Left ventricle myocardium superior (tissue), 1 donor: ENCODE measurements at regions not wholly inside any gene's neighbourhood (a gene's known extent, or its start where the extent isn't known, plus 50 kb on each side); places are given as distances from the start of the nearest gene placed in this dataset.

ENCODE experiments used
- ATAC-seq: fragments of 200-7000 bp; cut with Tn5 transposase; one replicate; pipeline ENCODE4 v1.9.1; 2020; ENCODE audit warnings: mild to moderate bottlenecking, moderate library complexity
- DNase-seq: peaks from one replicate; pipeline ENCODE4 v3.0.0-alpha.2; 2020
- intact Hi-C: fragments of 100-400 bp; cut with micrococcal nuclease; formaldehyde crosslinking; loops from one replicate; pipeline ENCODE4 v1.11.0; 2022
- donor health status: DM: no; HTN: yes; CAD: no; lungs with severe emphysema.

DNA sequence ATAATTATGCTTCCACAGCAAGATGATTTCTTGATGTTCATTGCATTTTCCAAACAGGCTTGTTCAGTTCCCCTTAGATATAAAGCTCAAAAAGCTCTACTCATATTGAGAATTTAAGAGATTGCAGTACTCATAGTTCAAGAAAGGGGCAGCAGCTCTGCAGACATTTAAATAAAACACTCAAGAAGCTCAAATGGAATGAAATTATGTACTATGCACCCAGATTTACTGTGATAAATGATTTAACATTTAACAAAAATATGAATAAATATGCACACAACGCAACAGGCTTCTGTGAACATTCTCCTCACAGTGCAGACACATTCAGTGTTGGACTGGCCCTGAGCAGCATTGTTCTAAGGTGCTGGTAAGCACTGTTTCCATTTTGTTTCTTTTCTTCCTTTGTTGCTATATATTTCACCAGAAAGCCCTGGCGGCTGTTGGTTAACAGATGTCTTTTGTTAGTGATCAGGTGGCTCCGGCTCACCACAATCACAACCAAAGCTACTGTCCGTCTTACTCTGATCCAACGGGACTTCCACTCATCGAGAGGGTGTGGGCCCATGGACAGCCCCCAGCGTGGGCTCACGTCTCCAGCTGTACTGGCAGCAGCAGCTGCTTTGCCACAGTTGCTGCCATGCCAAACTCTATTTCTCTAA, 1440.3 kb downstream of the NCAM2 start:
- DNase-seq (no peak), ATAC-seq (no peak)
- intact Hi-C loops, result no loop called here

DNA sequence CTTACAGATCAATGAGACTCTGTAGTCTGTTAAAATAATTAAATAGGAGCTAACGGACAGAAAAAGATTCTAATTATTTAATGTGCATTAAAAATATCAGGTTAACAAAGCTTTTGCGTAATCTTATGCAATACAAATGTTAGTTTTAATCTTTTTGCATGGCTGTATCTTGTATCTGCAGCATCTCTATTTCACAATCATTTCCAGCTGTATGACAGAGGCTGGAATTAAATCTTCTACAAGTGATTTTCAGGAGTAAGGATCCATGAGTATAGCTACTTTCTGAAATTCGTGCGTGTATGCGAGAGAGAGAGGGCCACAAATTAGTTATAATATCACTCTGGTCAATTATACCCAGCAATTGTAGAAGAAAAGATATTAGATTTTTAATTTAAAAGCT, 1446.8 kb downstream of the NCAM2 start:
- no peak for ATAC-seq
- DNase-seq, result no peak
- intact Hi-C loops, result no loop called here

DNA sequence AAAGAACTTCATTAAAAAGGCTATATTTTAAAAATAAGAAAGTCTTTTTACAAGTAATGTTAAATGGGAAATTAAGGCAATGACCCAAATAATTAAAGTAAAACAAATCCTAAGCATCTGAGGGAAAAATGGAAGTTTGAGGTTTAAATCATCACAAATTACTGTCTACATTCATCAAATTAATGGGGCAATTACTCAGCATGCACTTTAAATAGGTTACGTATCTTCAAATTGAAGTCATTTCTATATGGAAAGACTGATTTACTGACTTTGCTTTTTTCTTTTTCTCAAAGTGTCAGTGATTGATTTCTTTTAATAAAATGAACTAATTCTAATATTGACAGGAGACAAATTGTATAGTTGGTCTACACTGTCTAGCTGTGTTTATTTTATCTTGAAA, 1452.3 kb downstream of the NCAM2 start:
- ATAC-seq (no peak), DNase-seq (no peak)
- intact Hi-C loops, result no loop called here

DNA sequence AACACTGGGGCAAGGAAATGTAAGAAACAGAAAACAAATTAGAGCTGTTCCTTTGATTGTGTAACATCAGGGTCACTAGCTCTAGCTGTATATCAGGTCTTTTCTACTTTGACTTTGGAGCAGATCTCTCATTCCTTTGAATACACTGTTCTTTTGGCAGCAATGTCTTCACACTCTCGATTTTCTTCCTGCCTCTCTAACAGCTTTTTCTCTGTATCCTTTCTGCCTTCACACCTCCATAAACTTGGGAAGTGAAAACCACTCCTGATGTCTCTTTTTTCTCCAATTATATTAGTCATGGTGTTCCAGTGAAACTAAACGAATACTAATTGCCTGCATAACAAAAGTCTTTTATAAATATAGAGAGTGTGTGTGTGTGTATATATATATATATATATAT, 1458.0 kb downstream of the NCAM2 start:
- ATAC-seq (no peak), DNase-seq (no peak)
- intact Hi-C loops, result no loop called here

DNA sequence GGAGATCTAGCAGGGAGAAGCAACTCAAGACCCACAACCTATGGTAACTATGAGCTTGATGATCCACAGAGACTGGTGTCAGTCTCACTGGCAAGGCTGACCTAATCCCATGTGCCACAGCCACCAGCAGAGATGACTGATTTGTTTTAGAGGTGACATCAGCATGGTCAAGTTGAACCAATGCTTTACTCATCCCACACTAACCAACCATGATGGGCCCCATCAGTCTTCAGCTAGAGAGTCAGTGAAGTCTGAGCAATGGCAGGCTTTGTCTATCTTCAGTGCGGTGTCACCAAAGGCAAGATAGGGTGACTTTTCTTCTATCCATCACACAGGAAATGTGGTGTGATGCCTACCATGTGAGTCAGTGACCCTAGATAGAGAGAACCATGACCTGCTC, 1470.7 kb downstream of the NCAM2 start:
- intact Hi-C loops, result no loop called here
- DNase-seq (no peak), ATAC-seq (no peak)

DNA sequence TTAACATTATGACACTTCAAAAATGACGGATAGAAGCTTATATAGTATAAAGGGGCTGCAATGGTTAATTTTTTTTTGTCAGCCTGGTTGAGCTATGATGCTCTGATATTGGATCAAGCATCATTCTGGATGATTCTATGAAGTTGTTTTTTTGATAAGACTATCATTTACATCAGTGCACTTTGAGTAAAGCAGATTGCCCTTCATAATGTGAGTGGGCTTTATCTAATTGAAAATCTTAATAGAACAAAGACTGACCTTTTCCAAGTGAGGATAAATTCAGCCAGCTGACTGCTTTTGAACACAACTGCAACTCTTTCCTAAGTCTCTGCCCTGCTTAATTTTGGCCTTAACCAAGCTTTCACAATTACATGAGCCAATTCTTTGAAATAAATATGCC, 1476.2 kb downstream of the NCAM2 start:
- ATAC-seq (no peak), DNase-seq (no peak)
- intact Hi-C loops, result no loop called here

DNA sequence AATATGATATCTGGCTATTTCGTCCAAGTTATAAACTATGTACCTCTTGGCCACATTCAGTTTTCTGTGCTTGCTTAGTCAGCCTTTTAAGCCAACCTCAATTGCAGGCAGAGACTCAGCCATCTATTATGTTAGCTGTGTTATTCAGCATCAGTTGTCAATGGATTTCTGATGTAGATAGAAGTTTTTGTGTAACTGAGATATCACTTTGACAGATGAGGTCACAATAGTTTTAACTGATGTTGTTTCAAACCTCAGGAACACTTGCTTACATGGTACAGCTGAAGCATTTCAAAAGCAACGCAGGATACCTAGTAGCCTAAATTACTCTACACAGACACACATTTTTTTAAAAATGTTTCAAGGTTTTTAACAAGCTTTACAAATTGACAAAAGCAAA, 1478.0 kb downstream of the NCAM2 start:
- intact Hi-C loops, result no loop called here
- DNase-seq, result no peak
- ATAC-seq, result no peak

DNA sequence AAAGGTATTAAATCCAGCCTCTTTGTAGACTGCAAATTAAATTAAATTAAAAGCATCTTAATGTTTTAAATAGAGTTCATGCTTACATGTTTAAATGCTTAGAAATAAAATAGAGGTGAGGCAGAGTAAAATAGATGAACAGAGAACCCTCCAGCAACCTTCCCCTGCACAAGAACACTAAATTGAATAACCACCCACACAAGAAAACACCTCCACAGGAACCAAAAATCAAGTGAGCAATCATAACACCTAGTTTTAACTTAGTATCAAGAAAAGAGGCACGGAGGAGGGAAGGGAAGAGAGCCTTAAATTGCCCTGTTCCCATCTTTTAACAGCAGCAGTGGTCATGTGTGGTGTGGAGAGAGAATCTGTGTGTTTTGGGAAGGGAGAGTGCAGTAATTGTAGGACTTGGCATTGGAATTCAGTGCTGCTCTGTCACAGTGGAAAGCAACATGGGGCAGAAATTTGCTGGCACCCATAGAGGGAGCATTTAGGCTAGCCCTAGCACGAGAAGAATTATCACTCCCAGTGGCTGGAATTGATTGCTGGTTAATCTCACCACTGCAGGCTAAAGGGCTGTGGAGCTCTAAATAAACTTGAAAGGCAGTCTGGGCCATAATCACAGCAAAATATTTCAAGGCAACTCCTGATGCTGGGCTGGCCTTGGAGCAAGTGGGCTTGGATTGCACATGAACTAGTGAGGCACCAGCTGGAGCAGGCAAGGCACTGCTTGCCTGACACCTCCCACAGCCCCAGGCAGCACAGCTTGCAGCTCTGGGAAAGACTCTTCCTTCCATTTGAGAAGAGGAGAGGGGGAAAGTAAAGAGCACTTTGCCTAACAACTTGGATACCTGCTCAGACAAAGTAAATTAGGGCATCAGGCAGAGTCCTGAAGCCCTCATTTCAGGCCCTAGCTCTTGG, 1478.8 kb downstream of the NCAM2 start:
- intact Hi-C loops, result no loop called here
- ATAC-seq (no peak), DNase-seq (no peak)

DNA sequence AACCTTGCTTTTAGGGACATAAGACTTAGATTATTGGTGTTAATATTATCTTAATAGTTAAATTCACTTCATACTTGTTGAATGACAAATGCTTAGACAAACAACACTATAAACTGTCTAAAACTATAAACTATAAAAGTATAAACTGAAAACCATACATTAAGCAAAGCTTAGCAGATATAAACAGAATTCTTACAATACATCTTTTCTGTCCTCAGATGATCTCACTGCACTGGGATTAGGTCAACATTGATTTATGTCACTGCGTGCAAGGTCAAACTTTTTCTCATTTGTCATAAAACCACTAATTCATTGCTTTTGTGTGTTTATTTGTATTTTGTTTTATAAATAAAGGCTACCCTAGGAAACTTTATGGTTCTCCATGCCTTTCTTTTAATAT, 1491.8 kb downstream of the NCAM2 start:
- intact Hi-C loops, result no loop called here
- ATAC-seq, result no peak
- no peak for DNase-seq

DNA sequence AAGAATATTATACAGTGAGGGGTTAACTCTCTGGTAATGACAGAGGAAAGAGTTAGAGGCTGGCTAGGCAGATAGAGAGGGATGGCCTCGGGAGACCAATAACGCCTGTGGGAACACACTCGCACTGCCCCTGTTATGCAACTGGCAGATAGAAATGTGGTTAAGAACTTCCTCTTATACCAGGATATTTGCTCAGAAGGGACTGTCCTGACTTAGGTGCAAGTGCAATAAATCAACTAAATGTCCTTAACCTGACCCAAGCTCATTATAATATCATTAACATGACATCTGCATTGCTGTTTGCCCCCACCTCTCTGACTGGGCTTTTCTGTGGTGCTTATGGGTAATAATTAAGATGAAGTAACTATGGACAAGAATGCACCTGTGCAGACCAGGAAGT, 1518.0 kb downstream of the NCAM2 start:
- DNase-seq (no peak), ATAC-seq (no peak)
- intact Hi-C loops, result no loop called here

DNA sequence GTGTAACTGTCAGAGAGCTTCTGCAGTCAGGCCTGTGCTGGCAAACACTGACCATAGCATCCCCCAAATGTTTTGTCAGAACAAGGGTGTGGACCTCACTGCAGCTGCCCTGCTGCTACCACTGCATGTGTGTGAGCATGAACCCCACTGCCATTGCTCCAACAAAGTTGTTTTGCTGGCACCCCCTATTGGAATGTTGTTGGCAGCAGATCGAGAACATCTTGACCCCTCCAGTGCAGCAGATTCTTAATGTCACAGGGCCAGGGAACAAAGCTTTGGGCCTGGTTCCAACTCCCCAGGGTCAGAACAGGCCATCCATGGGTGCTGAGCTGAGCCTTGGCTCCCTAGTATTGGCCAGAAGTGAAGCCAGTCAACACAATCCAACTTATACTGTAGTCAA, 1537.4 kb downstream of the NCAM2 start:
- intact Hi-C loops, result no loop called here
- no peak for DNase-seq
- no peak for ATAC-seq

DNA sequence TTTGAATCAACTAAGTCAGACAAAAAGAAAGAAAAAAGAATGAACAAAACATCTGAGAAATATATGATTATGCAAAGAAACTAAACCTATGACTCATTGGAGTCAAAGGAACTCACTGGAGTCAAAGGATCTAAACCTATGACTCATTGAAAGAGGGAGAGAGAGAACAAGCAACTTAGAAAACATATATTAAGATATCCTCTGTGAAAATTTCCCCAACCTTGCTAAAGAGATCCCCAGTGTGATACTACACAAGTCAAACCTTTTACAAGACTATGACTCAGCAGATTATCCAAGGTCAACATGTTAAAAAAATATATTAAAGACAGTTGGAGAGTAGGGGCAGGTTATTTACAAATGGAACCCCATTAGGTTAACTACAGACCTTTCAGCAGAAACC, 1538.3 kb downstream of the NCAM2 start:
- intact Hi-C loops, result no loop called here
- DNase-seq, result no peak
- no peak for ATAC-seq

DNA sequence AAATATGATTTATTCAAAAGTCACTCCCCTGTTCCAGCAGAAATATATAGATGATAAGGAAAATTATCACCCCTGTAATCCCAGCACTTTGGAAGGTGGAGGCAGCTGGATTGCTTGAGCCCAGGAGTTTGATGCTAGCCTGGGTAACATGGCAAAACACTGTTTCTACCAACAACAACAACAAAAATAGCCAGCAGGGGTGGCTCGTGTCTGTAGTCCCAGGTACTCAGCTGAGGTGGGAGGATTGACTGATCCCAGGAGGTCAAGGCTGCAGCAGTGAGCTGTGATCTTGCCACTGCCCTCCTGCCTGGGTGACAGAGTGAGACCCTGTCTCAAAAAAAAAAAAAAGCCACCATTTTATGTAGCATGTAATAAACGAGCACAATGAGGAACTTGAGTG, 1546.5 kb downstream of the NCAM2 start:
- intact Hi-C loops, result no loop called here
- no peak for DNase-seq
- no peak for ATAC-seq

DNA sequence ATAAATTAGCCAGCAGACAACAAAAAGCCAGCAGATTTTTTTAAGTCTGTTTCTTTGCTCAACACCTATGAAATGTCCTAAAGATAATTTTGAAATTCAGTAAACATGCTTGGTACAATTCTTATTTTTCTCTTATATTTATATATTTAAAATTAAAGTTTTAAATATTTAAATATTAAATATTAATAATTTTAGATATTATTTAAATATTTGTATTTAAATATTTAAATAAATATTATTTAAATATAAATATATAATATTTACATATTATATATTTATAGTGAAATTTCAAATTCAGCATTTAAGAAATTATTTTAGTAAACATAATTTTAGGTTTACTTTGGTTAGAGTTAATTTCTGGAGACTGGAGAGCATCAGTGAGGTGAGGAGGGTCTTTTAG, 1554.2 kb downstream of the NCAM2 start:
- no peak for ATAC-seq
- DNase-seq, result no peak
- intact Hi-C loops, result no loop called here

DNA sequence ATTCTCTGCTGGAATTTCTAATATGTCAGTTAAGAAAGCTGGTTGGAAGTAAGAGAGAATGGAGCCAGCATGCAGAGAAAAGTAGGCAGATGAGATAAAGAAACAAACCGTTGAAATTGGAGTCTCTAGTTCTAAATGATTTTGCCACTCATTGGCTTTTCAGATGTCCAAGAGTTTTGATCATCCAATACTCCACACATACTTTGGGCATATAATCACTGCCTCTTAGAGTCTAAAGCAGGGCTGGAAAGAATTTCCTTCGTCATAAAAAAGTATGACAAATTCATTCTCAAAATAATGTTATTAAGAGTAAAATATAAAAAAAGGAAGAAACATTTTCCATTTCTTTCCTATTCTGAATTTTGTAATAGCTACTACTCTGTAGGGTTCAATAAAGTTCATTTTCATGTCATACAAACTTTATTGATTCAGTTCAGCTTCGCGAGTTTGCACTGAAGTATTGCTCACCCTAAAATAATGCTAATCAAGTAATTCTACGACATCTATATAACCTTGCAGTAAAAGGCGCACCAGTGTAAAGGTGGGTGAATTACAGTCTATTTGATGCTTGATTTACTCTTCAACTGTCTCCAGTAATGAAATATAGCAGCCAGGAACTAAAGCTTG, 1556.6 kb downstream of the NCAM2 start:
- DNase-seq (no peak), ATAC-seq (no peak)
- intact Hi-C loops, result no loop called here

DNA sequence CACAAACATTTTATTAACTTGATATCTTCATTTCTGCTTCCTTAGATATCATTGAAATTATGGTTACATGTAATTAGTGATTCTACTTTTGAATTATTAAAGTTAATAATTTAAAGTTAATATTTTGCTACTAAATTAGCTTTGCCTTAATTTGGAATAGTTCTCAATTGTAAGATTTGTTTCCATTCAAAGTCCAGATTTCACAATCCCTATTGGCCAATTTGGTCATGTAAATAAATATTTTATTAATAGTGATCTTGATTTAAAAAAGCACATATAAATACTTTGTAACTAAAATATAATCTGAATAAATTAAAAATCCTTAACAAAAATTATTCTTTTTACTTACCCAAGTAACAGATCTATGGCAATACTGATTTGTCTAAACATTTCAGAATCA, 1558.6 kb downstream of the NCAM2 start:
- intact Hi-C loops, result no loop called here
- no peak for DNase-seq

DNA sequence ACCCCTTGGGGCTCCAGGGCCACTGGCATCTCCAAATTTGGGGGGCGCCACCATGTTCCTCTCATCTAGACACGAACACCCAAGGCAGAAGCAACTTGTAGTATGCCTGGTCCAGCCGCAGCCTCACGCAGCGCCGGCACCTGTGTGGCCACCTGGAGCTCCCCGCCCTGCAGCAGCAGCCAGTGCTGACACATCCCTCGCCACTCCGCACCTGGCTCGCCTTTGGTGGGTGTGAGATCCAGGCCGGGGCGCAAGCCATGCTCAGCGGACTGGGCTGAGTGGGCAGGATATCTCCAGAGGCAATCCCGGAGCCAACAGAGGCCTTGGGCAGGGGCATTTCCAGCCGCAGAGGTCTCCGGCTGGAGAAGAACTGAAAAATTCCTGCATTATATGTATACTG, 1563.7 kb downstream of the NCAM2 start:
- ATAC-seq (no peak), DNase-seq (no peak)
- intact Hi-C loops, result no loop called here

More for the DNA sequence above, 1558.6 kb downstream of the NCAM2 start:
- ATAC-seq, result no peak

DNA sequence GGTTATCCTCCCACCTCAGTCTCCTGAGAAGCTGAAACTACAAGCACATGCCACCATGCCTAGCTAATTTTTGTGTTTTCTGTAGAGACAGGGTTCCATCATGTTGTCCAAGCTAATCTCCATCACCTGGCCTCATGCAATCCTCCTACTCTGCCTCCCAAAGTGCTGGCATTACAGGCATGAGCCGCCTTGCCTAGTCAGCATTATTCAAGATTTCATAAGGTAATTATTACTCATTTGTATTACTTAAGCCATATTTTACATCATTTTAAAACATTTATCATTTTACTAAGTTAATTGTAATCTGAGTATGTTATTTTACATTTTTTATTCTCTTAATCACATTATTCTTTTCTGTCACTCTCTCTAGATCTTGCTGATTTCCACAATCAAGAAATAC, 1575.6 kb downstream of the NCAM2 start:
- ATAC-seq (no peak), DNase-seq (no peak)
- intact Hi-C loops, result no loop called here

DNA sequence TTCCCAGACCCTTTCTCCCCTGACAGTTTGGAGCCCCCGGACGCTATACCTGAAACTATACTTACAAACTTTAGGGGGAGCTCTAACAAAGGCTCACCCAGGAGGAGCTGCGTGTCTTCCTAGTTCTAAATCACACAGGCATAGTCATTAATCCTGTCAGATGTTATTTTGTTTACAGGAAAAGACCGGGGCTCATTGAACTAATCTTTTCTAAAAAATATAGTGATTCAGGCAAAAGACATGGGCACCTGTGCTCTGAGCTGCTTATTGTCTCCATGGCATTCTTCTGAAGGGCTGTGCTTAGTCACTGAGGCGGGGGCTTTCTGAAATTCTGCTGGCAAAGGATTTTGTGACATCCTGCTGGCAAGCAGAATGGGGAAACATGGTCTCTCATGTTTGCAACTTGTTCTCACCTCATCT, 1577.0 kb downstream of the NCAM2 start:
- intact Hi-C loops, result no loop called here
- no peak for DNase-seq
- ATAC-seq, result no peak

DNA sequence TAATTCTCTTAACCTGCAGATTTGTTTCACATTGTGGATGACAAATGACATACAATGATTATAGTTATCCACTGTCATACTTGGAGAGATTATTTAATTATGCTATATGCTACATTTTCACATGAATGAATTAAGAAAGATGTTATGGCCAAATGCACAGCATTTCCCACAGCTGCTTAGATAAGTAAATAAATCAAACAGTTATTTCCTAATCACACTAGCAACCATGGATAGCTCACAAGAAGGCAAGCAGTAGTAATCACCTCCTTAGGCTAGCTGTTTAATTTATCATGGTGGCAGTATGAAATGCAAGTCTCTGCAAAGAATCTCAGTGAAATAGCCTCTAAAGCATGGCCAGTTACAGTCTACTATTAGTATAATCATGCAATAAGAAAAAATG, 1581.5 kb downstream of the NCAM2 start:
- intact Hi-C loops, result no loop called here
- no peak for DNase-seq
- ATAC-seq, result no peak

DNA sequence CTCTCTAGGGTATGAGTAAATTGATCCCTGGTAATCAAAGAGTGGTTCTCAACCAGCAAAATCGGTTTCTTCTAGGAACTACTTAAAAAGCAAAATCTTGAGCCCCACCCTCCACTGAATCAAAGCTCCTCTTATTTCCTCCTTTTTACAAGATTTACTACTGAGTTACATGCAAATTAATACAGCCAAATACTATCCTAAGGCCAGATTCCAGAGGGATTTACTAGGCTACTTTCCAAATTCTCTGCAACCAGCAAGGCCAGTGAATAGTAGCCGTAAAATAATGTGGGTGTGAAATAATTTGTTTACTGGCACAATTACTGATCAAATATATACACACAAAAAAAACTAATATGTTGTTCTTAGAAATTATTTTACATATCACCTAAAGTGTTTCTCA, 1583.8 kb downstream of the NCAM2 start:
- intact Hi-C loops, result no loop called here
- DNase-seq, result no peak
- no peak for ATAC-seq
